Hepatocyte (in vitro differentiated cells): ENCODE measurements at regions not wholly inside any gene's neighbourhood (a gene's known extent, or its start where the extent isn't known, plus 50 kb on each side); places are given as distances from the start of the nearest gene placed in this dataset.

Experiments used
- DNase-seq: peaks from one replicate; pipeline ENCODE4 v3.0.0-alpha.2; 2016; ENCODE audit warnings: low spot score
- H2AFZ ChIP-seq: fragments of 200-600 bp; sonication (generic); 2 replicates; pipeline ENCODE4 v1.6.0; 2016; ENCODE audit warnings: antibody characterized with exemption, mild to moderate bottlenecking
- H3K27ac ChIP-seq: fragments of 200-600 bp; sonication (generic); 2 replicates; pipeline ENCODE4 v1.5.1; 2016; ENCODE audit warnings: mild to moderate bottlenecking
- H3K27me3 ChIP-seq: fragments of 200-600 bp; sonication (generic); 2 replicates; pipeline ENCODE4 v1.6.1; 2016
- H3K36me3 ChIP-seq: fragments of 200-600 bp; sonication (generic); replicated peaks from 2 replicates; pipeline ENCODE4 v1.5.1; 2016; ENCODE audit warnings: low read depth; ENCODE audit not compliant: insufficient read depth
- H3K4me1 ChIP-seq: fragments of 200-600 bp; sonication (generic); 2 replicates; pipeline ENCODE4 v1.5.1; 2016; ENCODE audit warnings: mild to moderate bottlenecking, moderate library complexity; ENCODE audit not compliant: insufficient read depth
- H3K4me2 ChIP-seq: fragments of 200-600 bp; sonication (generic); 2 replicates; pipeline ENCODE4 v1.6.0; 2016
- H3K4me3 ChIP-seq: fragments of 200-600 bp; sonication (generic); 2 replicates; pipeline ENCODE4 v1.5.1; 2016; ENCODE audit warnings: mild to moderate bottlenecking
- H3K79me2 ChIP-seq: fragments of 200-600 bp; sonication (generic); 2 replicates; pipeline ENCODE4 v1.6.0; 2017; ENCODE audit warnings: mild to moderate bottlenecking
- H3K9me2 ChIP-seq: fragments of 200-600 bp; sonication (generic); replicated peaks from 2 replicates; pipeline ENCODE4 v1.6.0; 2017; ENCODE audit warnings: mild to moderate bottlenecking; ENCODE audit not compliant: insufficient read depth
- H3K9me3 ChIP-seq: fragments of 200-600 bp; sonication (generic); 2 replicates; pipeline ENCODE4 v1.5.1; 2016; ENCODE audit warnings: low read depth, mild to moderate bottlenecking
- H4K20me1 ChIP-seq: fragments of 200-600 bp; sonication (generic); 2 replicates; pipeline ENCODE4 v1.6.0; 2016; ENCODE audit warnings: mild to moderate bottlenecking; ENCODE audit not compliant: insufficient read depth, poor library complexity, severe bottlenecking
- CTCF ChIP-seq: fragments of 200-600 bp; sonication (generic); IDR thresholded peaks from 2 replicates; pipeline ENCODE4 v1.5.1; 2016; ENCODE audit warnings: antibody characterized with exemption, mild to moderate bottlenecking; ENCODE audit not compliant: poor library complexity
- EZH2 ChIP-seq: fragments of 200-600 bp; sonication (generic); IDR thresholded peaks from 2 replicates; pipeline ENCODE4 v1.6.1; 2016; ENCODE audit warnings: antibody characterized with exemption, mild to moderate bottlenecking, borderline replicate concordance
- EZH2phosphoT487 ChIP-seq: fragments of 200-600 bp; sonication (generic); IDR thresholded peaks from one replicate; pipeline ENCODE4 v1.6.1; 2018; ENCODE audit warnings: antibody characterized with exemption, mild to moderate bottlenecking, low read depth, moderate library complexity; ENCODE audit not compliant: unreplicated experiment, severe bottlenecking
- WGBS: methylation state at CpG from one replicate; pipeline ENCODE4 v1.1.6; 2016; ENCODE audit warnings: low lambda C conversion rate; ENCODE audit errors: missing lambda C conversion rate; 5-methylcytosine and 5-hydroxymethylcytosine counted together

- no peak for TF ChIP-seq CTCF
- TF ChIP-seq EZH2phosphoT487, result no peak
- no peak for TF ChIP-seq EZH2
- H3K4me2 ChIP-seq, result peak overlapping the region; percentile 41
- H3K36me3 ChIP-seq, result no peaks in the 10 kb centered on the region
- H4K20me1 ChIP-seq, result no peaks in the 10 kb centered on the region
- peaks cover 3% of the 10 kb centered on the region for H3K4me1 ChIP-seq
- H3K4me3 ChIP-seq, result no peak overlapping the region
- H3K27me3 ChIP-seq, result no peaks in the 10 kb centered on the region
- H3K27ac ChIP-seq, result peak overlapping the region; percentile 56
- DNase-seq, result peak; percentile 72
- no peaks in the 10 kb centered on the region for H3K9me2 ChIP-seq
- 34% methylated on average over 11 of the region's 11 CpGs for WGBS
- no peaks in the 10 kb centered on the region for H3K79me2 ChIP-seq
- no peak overlapping the region for H2AFZ ChIP-seq
- no peaks in the 10 kb centered on the region for H3K9me3 ChIP-seq
These were observed 94.5 kb upstream of the PARP11 start for GRCh38 chr12:3967556-3968160.

GRCh38 chr12:3966376-3966775, 93.2 kb upstream of the PARP11 start:
- peak overlapping the region; percentile 22 for H3K27ac ChIP-seq
- H3K79me2 ChIP-seq, result no peaks in the 10 kb centered on the region
- H4K20me1 ChIP-seq, result no peaks in the 10 kb centered on the region
- DNase-seq, result no peak
- no peaks in the 10 kb centered on the region for H3K9me2 ChIP-seq
- 45% methylated on average over 3 of the region's 3 CpGs for WGBS
- H3K4me2 ChIP-seq, result no peak overlapping the region
- no peaks in the 10 kb centered on the region for H3K27me3 ChIP-seq
- no peak overlapping the region for H3K4me3 ChIP-seq
- peaks cover 7% of the 10 kb centered on the region for H3K4me1 ChIP-seq
- H2AFZ ChIP-seq, result no peak overlapping the region
- no peak for TF ChIP-seq EZH2
- no peak for TF ChIP-seq CTCF
- no peak for TF ChIP-seq EZH2phosphoT487
- H3K9me3 ChIP-seq, result no peaks in the 10 kb centered on the region
- H3K36me3 ChIP-seq, result no peaks in the 10 kb centered on the region

GRCh38 chr12:3965046-3965445, 91.8 kb upstream of the PARP11 start:
- 89% methylated on average over 3 of the region's 3 CpGs for WGBS
- Histone ChIP-seq H3K36me3 (no peaks in the 10 kb centered on the region), H2AFZ (no peak overlapping the region), H3K4me1 (peaks cover 7% of the 10 kb centered on the region), H3K4me2 (no peak overlapping the region), H3K79me2 (no peaks in the 10 kb centered on the region), H3K9me2 (no peaks in the 10 kb centered on the region), H4K20me1 (no peaks in the 10 kb centered on the region), H3K27ac (no peak overlapping the region), H3K9me3 (no peaks in the 10 kb centered on the region), H3K27me3 (no peaks in the 10 kb centered on the region), H3K4me3 (no peak overlapping the region)
- no peak for DNase-seq
- TF ChIP-seq EZH2 (no peak), CTCF (no peak), EZH2phosphoT487 (no peak)

- TF ChIP-seq EZH2phosphoT487 (no peak), EZH2 (no peak), CTCF (peak; percentile 23)
- Histone ChIP-seq H4K20me1 (no peaks in the 10 kb centered on the region), H3K4me3 (no peak overlapping the region), H3K27me3 (no peaks in the 10 kb centered on the region), H3K4me2 (no peak overlapping the region), H3K79me2 (no peaks in the 10 kb centered on the region), H3K4me1 (peaks cover 7% of the 10 kb centered on the region), H3K9me2 (no peaks in the 10 kb centered on the region), H3K27ac (no peak overlapping the region), H2AFZ (no peak overlapping the region), H3K36me3 (no peaks in the 10 kb centered on the region), H3K9me3 (no peaks in the 10 kb centered on the region)
- no peak for DNase-seq
- WGBS, result 40% methylated on average over 9 of the region's 9 CpGs
These were observed 91.2 kb upstream of the PARP11 start for GRCh38 chr12:3964439-3964838.
